Psoas muscle (tissue), 7 donors: ENCODE measurements at regions not wholly inside any gene's neighbourhood (a gene's known extent, or its start where the extent isn't known, plus 50 kb on each side); places are given as distances from the start of the nearest gene placed in this dataset.
"Not testable (repeated sequence)": the region's sequence is repeated elsewhere in the genome, so short reads cannot be mapped to it uniquely, and the experiment has no call there.

Experiments
- ATAC-seq, 4 donors: fragments of 200-7000 bp; cut with Tn5 transposase; one replicate each; pipeline ENCODE4 v1.9.1; 2020; ENCODE audit warnings: moderate library complexity in 3 of 4, mild to moderate bottlenecking in 2 of 4
- DNase-seq, 2 donors: peaks; one replicate each; pipeline ENCODE4 v3.0.0-alpha.2; 2020
- H3K27ac ChIP-seq: fragments of 200-600 bp; one replicate; pipeline ENCODE4 v1.8.0; 2022
- H3K27me3 ChIP-seq, 3 donors: fragments of 200-600 bp in 1 of 3; one replicate each; pipeline versions ENCODE4 v1.6.1 to v1.8.0; 2013 to 2022; ENCODE audit warnings: low read length in 2 of 3, mild to moderate bottlenecking in 2 of 3, moderate library complexity in 1 of 3; ENCODE audit not compliant: insufficient read depth in 3 of 3
- H3K36me3 ChIP-seq, 2 donors: fragments of 200-600 bp in 1 of 2; one replicate each; pipeline versions ENCODE4 v1.6.1 to v1.8.0; 2013 to 2022; ENCODE audit warnings: low read depth in 1 of 2, mild to moderate bottlenecking in 1 of 2, moderate library complexity in 1 of 2; ENCODE audit not compliant: insufficient read depth in 1 of 2
- H3K4me1 ChIP-seq: fragments of 200-600 bp; one replicate; pipeline ENCODE4 v1.8.0; 2022
- H3K4me3 ChIP-seq: fragments of 200-600 bp; one replicate; pipeline ENCODE4 v1.8.0; 2022; ENCODE audit warnings: mild to moderate bottlenecking
- H3K9me3 ChIP-seq: fragments of 200-600 bp; one replicate; pipeline ENCODE4 v1.8.0; 2022
- WGBS, 3 donors: extraction: QIAGEN DNeasy Blood & Tissue Kit; methylation state at CpG; one replicate each; pipeline versions ENCODE4 v1.1.6 to v1.1.7; 2013; 5-methylcytosine and 5-hydroxymethylcytosine counted together
- intact Hi-C, 2 donors: fragments of 100-400 bp; cut with DNase I; formaldehyde crosslinking; loops; one replicate each; pipeline versions ENCODE4 v1.11.0 to v1.14.2; 2022
- TF ChIP-seq, protein P1 (sequence below): fragments of 200-600 bp; IDR thresholded peaks from one replicate; pipeline ENCODE4 v1.8.0; 2022; ENCODE audit warnings: antibody characterized with exemption
- donor health status: healthy with polysubstance abuse.
- donor health status: DM: no; HTN: no; CAD: no; lungs with moderate emphysema.
- donor health status: Bipolar disorder and iron deficiency.
- donor health status: healthy.
- donor health status: DM: yes; HTN: yes; CAD: no.
- donor health status: DM: no; HTN: no; CAD: no.
- donor health status: DM: yes; HTN: yes; CAD: no.

DNA sequence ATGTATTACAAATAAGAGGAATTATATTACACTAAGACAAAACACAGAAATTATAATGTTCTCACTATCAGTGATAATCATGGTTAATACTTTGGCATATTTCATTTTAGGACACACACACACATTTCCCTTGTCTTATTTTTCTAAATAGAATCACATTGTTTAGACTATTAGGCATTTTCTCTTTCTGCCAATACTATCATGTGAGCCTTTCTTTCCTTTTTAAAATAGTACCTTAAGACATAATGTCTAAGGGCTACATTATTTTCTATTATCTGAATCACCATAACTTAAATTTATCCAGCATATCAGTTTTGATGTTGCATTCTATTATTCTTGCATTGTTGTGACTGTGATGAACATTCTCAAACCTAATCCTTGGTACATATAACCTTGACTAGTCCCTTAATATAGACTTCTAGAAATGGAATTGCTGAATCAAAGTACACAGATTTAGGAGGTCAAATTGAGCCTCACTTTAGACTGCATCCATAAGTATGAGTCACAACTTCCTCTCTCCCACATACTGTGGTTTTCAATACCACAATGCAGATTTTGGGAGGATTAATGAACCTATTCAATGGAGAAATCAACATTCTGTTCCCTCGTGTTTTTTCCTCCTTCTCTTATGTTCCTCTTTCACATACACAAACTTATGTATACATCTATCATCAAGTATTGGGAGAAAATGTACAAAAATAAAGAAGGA lies 212.6 kb downstream of the MOXD1 start:
- H3K27ac ChIP-seq, result no peak overlapping the region

DNA sequence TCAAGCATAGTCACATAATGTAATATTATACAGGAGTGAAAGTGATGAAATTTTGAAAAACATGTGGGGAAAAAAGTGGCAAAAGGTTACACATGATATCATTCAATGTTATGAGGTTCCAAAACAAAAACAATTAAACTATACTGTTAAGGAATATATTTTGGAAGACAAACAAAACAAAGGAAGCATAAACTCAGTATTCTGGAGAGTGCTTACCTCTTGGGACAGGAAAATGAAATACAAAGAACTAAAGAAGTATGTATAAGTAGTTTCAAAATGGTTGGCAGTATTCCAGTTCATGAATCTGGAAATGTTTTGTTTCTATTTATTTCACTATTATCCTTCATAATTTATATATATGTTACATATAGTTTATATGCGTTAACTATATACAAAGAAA lies 213.5 kb downstream of the MOXD1 start:
- TF ChIP-seq, protein P1, sequence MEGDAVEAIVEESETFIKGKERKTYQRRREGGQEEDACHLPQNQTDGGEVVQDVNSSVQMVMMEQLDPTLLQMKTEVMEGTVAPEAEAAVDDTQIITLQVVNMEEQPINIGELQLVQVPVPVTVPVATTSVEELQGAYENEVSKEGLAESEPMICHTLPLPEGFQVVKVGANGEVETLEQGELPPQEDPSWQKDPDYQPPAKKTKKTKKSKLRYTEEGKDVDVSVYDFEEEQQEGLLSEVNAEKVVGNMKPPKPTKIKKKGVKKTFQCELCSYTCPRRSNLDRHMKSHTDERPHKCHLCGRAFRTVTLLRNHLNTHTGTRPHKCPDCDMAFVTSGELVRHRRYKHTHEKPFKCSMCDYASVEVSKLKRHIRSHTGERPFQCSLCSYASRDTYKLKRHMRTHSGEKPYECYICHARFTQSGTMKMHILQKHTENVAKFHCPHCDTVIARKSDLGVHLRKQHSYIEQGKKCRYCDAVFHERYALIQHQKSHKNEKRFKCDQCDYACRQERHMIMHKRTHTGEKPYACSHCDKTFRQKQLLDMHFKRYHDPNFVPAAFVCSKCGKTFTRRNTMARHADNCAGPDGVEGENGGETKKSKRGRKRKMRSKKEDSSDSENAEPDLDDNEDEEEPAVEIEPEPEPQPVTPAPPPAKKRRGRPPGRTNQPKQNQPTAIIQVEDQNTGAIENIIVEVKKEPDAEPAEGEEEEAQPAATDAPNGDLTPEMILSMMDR, result no peak
- WGBS, 3 donors, result 83 to 97% (median 88%) methylated on average over 1 of the region's 1 CpG
- H3K9me3 ChIP-seq, result no peaks in the 10 kb centered on the region
- H3K36me3 ChIP-seq, result no peaks in the 10 kb centered on the region
- no peak overlapping the region for H3K4me3 ChIP-seq
- H3K27ac ChIP-seq, result no peak overlapping the region
- ATAC-seq (no peak), DNase-seq (no peak)
- no peaks in the 10 kb centered on the region for H3K27me3 ChIP-seq
- intact Hi-C loops, result no loop called here
- H3K4me1 ChIP-seq, result no peaks in the 10 kb centered on the region

More for the DNA sequence above, 212.6 kb downstream of the MOXD1 start:
- Histone ChIP-seq H3K4me3 (no peak overlapping the region), H3K4me1 (no peaks in the 10 kb centered on the region), H3K9me3 (no peaks in the 10 kb centered on the region), H3K36me3 (no peaks in the 10 kb centered on the region), H3K27me3 (no peaks in the 10 kb centered on the region)
- TF ChIP-seq, protein P1, result no peak
- DNase-seq (no peak), ATAC-seq (no peak)
- WGBS, 3 donors, result 59 to 71% (median 61%) methylated on average over 1 of the region's 1 CpG
- intact Hi-C loops, result no loop called here

DNA sequence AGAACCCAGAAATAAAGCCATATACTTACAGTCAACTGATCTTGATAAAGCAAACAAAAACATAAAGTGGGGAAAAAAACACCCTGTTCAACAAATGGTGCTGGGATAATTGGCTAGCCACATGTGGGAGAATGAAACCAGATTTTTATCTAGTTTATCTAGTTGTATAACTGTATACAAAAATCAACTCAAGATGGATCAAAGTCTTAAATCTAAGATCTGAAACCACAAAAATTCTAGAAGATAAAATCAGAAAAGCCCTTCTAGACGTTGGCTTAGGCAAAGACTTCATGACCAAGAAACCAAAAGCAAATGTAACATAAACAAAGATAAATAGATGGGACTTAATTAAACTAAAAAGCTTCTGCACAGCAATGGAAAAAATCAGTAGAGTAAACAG lies 216.3 kb downstream of the MOXD1 start:
- H3K36me3 ChIP-seq, H3K9me3 ChIP-seq, intact Hi-C loops, DNase-seq, H3K27me3 ChIP-seq, H3K4me1 ChIP-seq, H3K27ac ChIP-seq, ATAC-seq, H3K4me3 ChIP-seq: not testable (repeated sequence)
- WGBS, 3 donors, result 70 to 75% (median 70%) methylated on average over 1 of the region's 1 CpG

DNA sequence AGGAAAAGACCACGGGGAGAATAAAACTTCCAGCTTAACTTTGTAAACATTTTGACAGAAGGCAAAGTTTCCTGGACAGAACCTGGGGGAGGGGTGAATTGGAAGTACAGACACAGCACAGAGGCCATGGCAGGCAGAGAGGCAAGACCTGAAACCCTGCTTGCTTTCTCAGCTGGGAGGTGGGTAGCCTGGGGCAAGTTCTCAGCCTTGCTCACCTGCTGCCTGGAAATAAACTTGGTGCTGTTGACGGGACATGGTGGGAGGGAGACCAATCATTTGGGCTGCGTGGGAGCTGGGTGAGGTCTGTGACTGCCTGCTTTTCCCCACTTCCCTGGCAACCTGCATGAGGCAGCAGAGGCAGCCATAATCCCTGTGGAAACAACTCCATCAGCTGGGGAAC lies 221.3 kb downstream of the MOXD1 start:
- WGBS, 3 donors, result 60 to 75% (median 65%) methylated on average over 3 of the region's 3 CpGs
- Histone ChIP-seq H3K27ac (no peak overlapping the region), H3K4me1 (no peaks in the 10 kb centered on the region), H3K27me3 (no peaks in the 10 kb centered on the region), H3K9me3 (no peaks in the 10 kb centered on the region), H3K36me3 (no peaks in the 10 kb centered on the region), H3K4me3 (no peak overlapping the region)
- ATAC-seq (no peak), DNase-seq (no peak)
- intact Hi-C loops, result no loop called here
- TF ChIP-seq, protein P1, result no peak

DNA sequence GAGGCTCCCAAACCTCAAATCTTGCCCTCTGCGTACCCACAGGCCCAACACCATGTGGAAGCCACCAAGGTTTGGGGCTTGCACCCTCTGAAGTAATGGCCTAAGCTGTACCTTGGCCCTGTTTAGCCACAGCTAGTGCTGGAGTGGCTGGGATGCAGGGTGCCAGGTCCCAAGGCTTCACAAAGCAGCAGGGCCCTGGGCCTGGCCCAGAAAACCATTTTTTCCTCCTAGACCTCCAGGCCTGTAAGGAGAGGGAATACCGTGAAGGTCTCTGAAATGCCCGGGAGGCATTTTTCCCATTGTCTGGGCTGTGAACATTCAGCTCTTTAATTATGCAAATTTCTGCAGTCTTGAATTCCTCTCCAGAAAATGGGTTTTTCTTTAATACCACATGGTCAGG lies 223.7 kb upstream of the CCN2 start:
- Histone ChIP-seq H3K27me3 (no peaks in the 10 kb centered on the region), H3K9me3 (no peaks in the 10 kb centered on the region), H3K36me3 (no peaks in the 10 kb centered on the region), H3K27ac (no peak overlapping the region), H3K4me3 (no peak overlapping the region), H3K4me1 (no peaks in the 10 kb centered on the region)
- 90 to 96% (median 91%) methylated on average over 3 of the region's 3 CpGs for WGBS, 3 donors
- TF ChIP-seq, protein P1, result no peak
- DNase-seq, result no peak
- ATAC-seq, result no peak
- intact Hi-C loops, result no loop called here
